GM12891 (cell line): ENCODE measurements at regions not wholly inside any gene's neighbourhood (a gene's known extent, or its start where the extent isn't known, plus 50 kb on each side); places are given as distances from the start of the nearest gene placed in this dataset.

Experiments
- PAX5 ChIP-seq: IDR thresholded peaks from 2 replicates; pipeline ENCODE4 v1.6.1; 2011; ENCODE audit warnings: low read length, moderate library complexity, mild to moderate bottlenecking; ENCODE audit not compliant: insufficient read depth, severe bottlenecking
- POLR2A ChIP-seq: IDR thresholded peaks from 2 replicates; pipeline ENCODE4 v1.6.1; 2011; ENCODE audit warnings: low read depth, low read length, control low read depth
- POLR2AphosphoS5 ChIP-seq: IDR thresholded peaks from 2 replicates; pipeline ENCODE4 v1.6.1; 2011; ENCODE audit warnings: low read depth, low read length, control low read depth
- SPI1 ChIP-seq: IDR thresholded peaks from 2 replicates; pipeline ENCODE4 v1.6.1; 2011; ENCODE audit warnings: low read depth, low read length, control low read depth
- TAF1 ChIP-seq: IDR thresholded peaks from 2 replicates; pipeline ENCODE4 v1.6.1; 2011; ENCODE audit warnings: low read depth, low read length, control low read depth

- TF ChIP-seq POLR2A = no peak
- TF ChIP-seq SPI1 = no peak
- TF ChIP-seq POLR2AphosphoS5 = no peak
- no peak for TF ChIP-seq TAF1
- TF ChIP-seq PAX5 = no peak
Measured at GRCh38 chr7:26588511-26588910, 275.9 kb downstream of the SKAP2 start.
